CD4-positive, CD25-positive, alpha-beta regulatory T cell (primary cell): ENCODE measurements at regions not wholly inside any gene's neighbourhood (a gene's known extent, or its start where the extent isn't known, plus 50 kb on each side); places are given as distances from the start of the nearest gene placed in this dataset.

Source experiments
- ATAC-seq, 2 donors: fragments of 150-1000 bp; cut with Tn5 transposase; one replicate each; pipeline ENCODE4 v1.10.0; 2021; ENCODE audit warnings: low read depth in 2 of 2, moderate number of reproducible peaks in 2 of 2, moderate library complexity in 1 of 2
- DNase-seq, 3 donors: peaks; one replicate each; pipeline versions ENCODE4 v3.0.0 to v3.0.0-alpha.2; 2012 to 2022; ENCODE audit warnings: mixed read lengths in 1 of 3
- H3K27ac ChIP-seq: one replicate; pipeline ENCODE4 v1.7.0; 2013; ENCODE audit warnings: mild to moderate bottlenecking, low read length; ENCODE audit not compliant: insufficient read depth, poor library complexity, severe bottlenecking
- H3K27me3 ChIP-seq: one replicate; pipeline ENCODE4 v1.7.0; 2013; ENCODE audit warnings: low read length; ENCODE audit not compliant: control insufficient read depth, insufficient read depth
- H3K36me3 ChIP-seq: one replicate; pipeline ENCODE4 v1.7.0; 2013; ENCODE audit warnings: mild to moderate bottlenecking, low read length, moderate library complexity; ENCODE audit not compliant: control insufficient read depth, insufficient read depth
- H3K4me1 ChIP-seq: 2 replicates; pipeline ENCODE4 v1.7.0; 2013; ENCODE audit warnings: mild to moderate bottlenecking, low read length; ENCODE audit not compliant: insufficient read depth, control insufficient read depth, poor library complexity, severe bottlenecking
- H3K4me3 ChIP-seq: one replicate; pipeline ENCODE4 v1.7.0; 2013; ENCODE audit warnings: low read depth, mild to moderate bottlenecking, low read length, moderate library complexity
- H3K9me3 ChIP-seq, 2 experiments: 1 replicate in 1 of 2; 2 replicates in 1 of 2; pipeline ENCODE4 v1.7.0; 2013; ENCODE audit warnings: low read length in 2 of 2, mild to moderate bottlenecking in 1 of 2, moderate library complexity in 1 of 2; ENCODE audit not compliant: control insufficient read depth in 2 of 2
- H3K27ac Mint-ChIP-seq, 3 donors: one replicate each; pipeline ENCODE4 v1.8.0; 2020 to 2022; ENCODE audit warnings: mild to moderate bottlenecking in 3 of 3, mixed read lengths in 3 of 3, moderate library complexity in 2 of 3
- H3K27me3 Mint-ChIP-seq: one replicate; pipeline ENCODE4 v1.8.0; 2022; ENCODE audit warnings: mild to moderate bottlenecking, mixed read lengths
- H3K36me3 Mint-ChIP-seq: one replicate; pipeline ENCODE4 v1.8.0; 2020; ENCODE audit warnings: mixed read lengths
- H3K4me1 Mint-ChIP-seq, 4 donors: one replicate each; pipeline ENCODE4 v1.8.0; 2020 to 2022; ENCODE audit warnings: mixed read lengths in 4 of 4, mild to moderate bottlenecking in 1 of 4
- H3K4me3 Mint-ChIP-seq, 4 donors: one replicate each; pipeline ENCODE4 v1.8.0; 2020 to 2022; ENCODE audit warnings: mild to moderate bottlenecking in 4 of 4, mixed read lengths in 4 of 4, moderate library complexity in 3 of 4
- H3K9me3 Mint-ChIP-seq, 7 donors: one replicate each; pipeline ENCODE4 v1.8.0; 2020 to 2022; ENCODE audit warnings: mixed read lengths in 7 of 7, mild to moderate bottlenecking in 3 of 7, moderate library complexity in 2 of 7

GRCh38 chrX:27893211-27893610 is 85.4 kb downstream of the MAGEB10 start:
- Mint-ChIP-seq H3K9me3 (peaks cover 0 to 10% (median 2%) of the 10 kb centered on the region in 7 donors), H3K27me3 (no peaks in the 10 kb centered on the region), H3K4me3 (no peak overlapping the region), H3K27ac (no peak overlapping the region), H3K36me3 (no peaks in the 10 kb centered on the region), H3K4me1 (no peaks in the 10 kb centered on the region)
- Histone ChIP-seq H3K4me3 (no peak overlapping the region), H3K4me1 (no peaks in the 10 kb centered on the region), H3K36me3 (no peaks in the 10 kb centered on the region), H3K27me3 (no peaks in the 10 kb centered on the region), H3K27ac (no peak overlapping the region), H3K9me3 (no peaks in the 10 kb centered on the region)
- no peak for ATAC-seq
- DNase-seq = no peak

GRCh38 chrX:27890611-27891010 is 82.8 kb downstream of the MAGEB10 start:
- H3K4me1 ChIP-seq = no peaks in the 10 kb centered on the region
- peaks cover 0 to 5% (median 2%) of the 10 kb centered on the region in 7 donors for H3K9me3 Mint-ChIP-seq
- no peaks in the 10 kb centered on the region for H3K9me3 ChIP-seq
- no peak overlapping the region for H3K4me3 Mint-ChIP-seq
- DNase-seq (no peak), ATAC-seq (no peak)
- H3K36me3 Mint-ChIP-seq = no peaks in the 10 kb centered on the region
- H3K27me3 Mint-ChIP-seq = no peaks in the 10 kb centered on the region
- no peaks in the 10 kb centered on the region for H3K27me3 ChIP-seq
- no peak overlapping the region for H3K4me3 ChIP-seq
- H3K27ac ChIP-seq = no peak overlapping the region
- no peak overlapping the region for H3K27ac Mint-ChIP-seq
- H3K4me1 Mint-ChIP-seq = no peaks in the 10 kb centered on the region
- no peaks in the 10 kb centered on the region for H3K36me3 ChIP-seq

GRCh38 chrX:27889878-27890277 is 82.1 kb downstream of the MAGEB10 start:
- Mint-ChIP-seq H3K27me3 (no peaks in the 10 kb centered on the region), H3K27ac (no peak overlapping the region), H3K36me3 (no peaks in the 10 kb centered on the region), H3K4me1 (no peaks in the 10 kb centered on the region), H3K4me3 (no peak overlapping the region), H3K9me3 (peaks cover 0 to 7% (median 2%) of the 10 kb centered on the region in 7 donors)
- H3K4me1 ChIP-seq = no peaks in the 10 kb centered on the region
- H3K36me3 ChIP-seq = no peaks in the 10 kb centered on the region
- no peak overlapping the region for H3K27ac ChIP-seq
- ATAC-seq (no peak), DNase-seq (no peak)
- H3K9me3 ChIP-seq = no peaks in the 10 kb centered on the region
- no peak overlapping the region for H3K4me3 ChIP-seq
- no peaks in the 10 kb centered on the region for H3K27me3 ChIP-seq

GRCh38 chrX:27884654-27885053 is 76.9 kb downstream of the MAGEB10 start:
- H3K27me3 Mint-ChIP-seq = no peaks in the 10 kb centered on the region
- ATAC-seq = no peak
- H3K4me1 Mint-ChIP-seq = no peaks in the 10 kb centered on the region

GRCh38 chrX:27883468-27884092 is 75.8 kb downstream of the MAGEB10 start:
- Histone ChIP-seq H3K27me3 (no peaks in the 10 kb centered on the region), H3K4me1 (no peaks in the 10 kb centered on the region), H3K36me3 (no peaks in the 10 kb centered on the region), H3K9me3 (no peaks in the 10 kb centered on the region), H3K27ac (no peak overlapping the region), H3K4me3 (no peak overlapping the region)
- DNase-seq (no peak), ATAC-seq (no peak)
- Mint-ChIP-seq H3K27me3 (no peaks in the 10 kb centered on the region), H3K9me3 (peaks cover 0 to 8% (median 1%) of the 10 kb centered on the region in 7 donors), H3K4me1 (no peaks in the 10 kb centered on the region), H3K36me3 (no peaks in the 10 kb centered on the region), H3K4me3 (no peak overlapping the region), H3K27ac (no peak overlapping the region)

More at GRCh38 chrX:27884654-27885053, 76.9 kb downstream of the MAGEB10 start:
- Histone ChIP-seq H3K36me3 (no peaks in the 10 kb centered on the region), H3K27ac (no peak overlapping the region), H3K4me1 (no peaks in the 10 kb centered on the region), H3K4me3 (no peak overlapping the region), H3K27me3 (no peaks in the 10 kb centered on the region), H3K9me3 (no peaks in the 10 kb centered on the region)
- H3K36me3 Mint-ChIP-seq = no peaks in the 10 kb centered on the region
- H3K27ac Mint-ChIP-seq = no peak overlapping the region
- no peak for DNase-seq
- no peak overlapping the region for H3K4me3 Mint-ChIP-seq
- peaks cover 0 to 8% (median 1%) of the 10 kb centered on the region in 7 donors for H3K9me3 Mint-ChIP-seq

GRCh38 chrX:27882695-27883094 is 74.9 kb downstream of the MAGEB10 start:
- H3K36me3 Mint-ChIP-seq = no peaks in the 10 kb centered on the region
- H3K27ac Mint-ChIP-seq = no peak overlapping the region
- ATAC-seq (no peak), DNase-seq (no peak)
- H3K4me1 Mint-ChIP-seq = no peaks in the 10 kb centered on the region
- no peak overlapping the region for H3K4me3 ChIP-seq
- H3K4me1 ChIP-seq = no peaks in the 10 kb centered on the region
- H3K27ac ChIP-seq = no peak overlapping the region
- H3K4me3 Mint-ChIP-seq = no peak overlapping the region
- H3K9me3 Mint-ChIP-seq = peaks cover 0 to 8% (median 0%) of the 10 kb centered on the region in 7 donors
- H3K36me3 ChIP-seq = no peaks in the 10 kb centered on the region
- no peaks in the 10 kb centered on the region for H3K9me3 ChIP-seq
- no peaks in the 10 kb centered on the region for H3K27me3 ChIP-seq
- no peaks in the 10 kb centered on the region for H3K27me3 Mint-ChIP-seq

- H3K4me1 ChIP-seq = no peaks in the 10 kb centered on the region
- H3K36me3 Mint-ChIP-seq = no peaks in the 10 kb centered on the region
These were observed 71.1 kb downstream of the MAGEB10 start for GRCh38 chrX:27878862-27879261.

More at GRCh38 chrX:27878862-27879261, 71.1 kb downstream of the MAGEB10 start:
- DNase-seq = no peak
- Mint-ChIP-seq H3K4me1 (no peaks in the 10 kb centered on the region), H3K9me3 (peaks cover 0 to 5% (median 0%) of the 10 kb centered on the region in 7 donors), H3K27me3 (no peaks in the 10 kb centered on the region), H3K27ac (no peak overlapping the region), H3K4me3 (no peak overlapping the region)
- no peaks in the 10 kb centered on the region for H3K36me3 ChIP-seq
- ATAC-seq = no peak
- no peaks in the 10 kb centered on the region for H3K27me3 ChIP-seq
- H3K27ac ChIP-seq = no peak overlapping the region
- no peaks in the 10 kb centered on the region for H3K9me3 ChIP-seq
- no peak overlapping the region for H3K4me3 ChIP-seq
